Kidney glomerular epithelial cell (primary cell): ENCODE measurements at regions not wholly inside any gene's neighbourhood (a gene's known extent, or its start where the extent isn't known, plus 50 kb on each side); places are given as distances from the start of the nearest gene placed in this dataset.

ENCODE experiments used
- DNase-seq: peaks from one replicate; lab custom pipeline; 2025; lab: John Stamatoyannopoulos, UW

- DNase-seq, result no peak
These were observed 148.1 kb downstream of the ACTBL2 start for GRCh38 chr5:57334475-57334874.

- DNase-seq, result no peak
These were observed 150.2 kb downstream of the ACTBL2 start for GRCh38 chr5:57332361-57332760.

- DNase-seq, result peak; percentile 21
These were observed 153.9 kb downstream of the GPBP1 start for GRCh38 chr5:57327561-57328367.

GRCh38 chr5:57325678-57326397 lies 152.0 kb downstream of the GPBP1 start:
- no peak for DNase-seq

GRCh38 chr5:57324861-57325260 lies 151.0 kb downstream of the GPBP1 start:
- DNase-seq, result no peak

- DNase-seq, result no peak
These were observed 150.3 kb downstream of the GPBP1 start for GRCh38 chr5:57324181-57324580.

GRCh38 chr5:57320582-57320981 lies 146.7 kb downstream of the GPBP1 start:
- DNase-seq, result no peak

GRCh38 chr5:57319628-57320027 lies 145.8 kb downstream of the GPBP1 start:
- no peak for DNase-seq

- DNase-seq, result no peak
These were observed 144.4 kb downstream of the GPBP1 start for GRCh38 chr5:57318251-57318650.

GRCh38 chr5:57317341-57317740 lies 143.5 kb downstream of the GPBP1 start:
- DNase-seq, result no peak

- DNase-seq, result peak; percentile 72
These were observed 143.0 kb downstream of the GPBP1 start for GRCh38 chr5:57316798-57317327.

- no peak for DNase-seq
These were observed 142.1 kb downstream of the GPBP1 start for GRCh38 chr5:57315941-57316340.
